ENCODE measurements at regions not wholly inside any gene's neighbourhood (a gene's known extent, or its start where the extent isn't known, plus 50 kb on each side); places are given as distances from the start of the nearest gene placed in this dataset.
A peak's percentile ranks its signal among the peaks of the same experiment; 100 is the strongest.

DNA sequence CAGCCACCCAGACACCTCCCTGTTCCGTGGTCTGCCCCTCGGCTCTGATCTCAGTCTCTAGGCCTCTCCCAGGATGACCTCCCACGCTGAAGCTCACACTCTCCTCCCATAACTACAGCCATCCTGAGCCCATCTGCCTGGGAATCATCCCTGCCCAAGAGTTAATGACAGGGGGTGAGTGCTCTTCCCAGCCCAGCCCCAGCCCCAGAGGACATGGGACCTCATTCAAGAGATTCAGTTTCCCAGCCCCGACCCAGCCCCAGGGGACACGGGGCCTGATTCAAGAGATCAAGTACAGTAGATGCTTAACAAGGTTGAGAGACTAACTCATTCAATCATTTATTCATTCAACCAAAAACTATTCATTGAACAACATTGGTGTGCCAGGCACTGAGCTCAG lies 272.0 kb downstream of the XXYLT1 start:
- Histone ChIP-seq H3K4me1 (no peaks in the 10 kb centered on the region), H3K27me3 (no peaks in the 10 kb centered on the region), H3K27ac (no peak overlapping the region), H3K4me3 (no peak overlapping the region), H3K36me3 (no peaks in the 10 kb centered on the region), H3K9me3 (no peaks in the 10 kb centered on the region)
- peak in 1 of 2 donors; percentile 45 for DNase-seq (ENCODE audit: low spot score in 2 of 2)
- intact Hi-C loops (cut with DNase I) = no loop called here
- TF ChIP-seq CTCF (IDR thresholded peaks at IDR 0.05) = no peak

DNA sequence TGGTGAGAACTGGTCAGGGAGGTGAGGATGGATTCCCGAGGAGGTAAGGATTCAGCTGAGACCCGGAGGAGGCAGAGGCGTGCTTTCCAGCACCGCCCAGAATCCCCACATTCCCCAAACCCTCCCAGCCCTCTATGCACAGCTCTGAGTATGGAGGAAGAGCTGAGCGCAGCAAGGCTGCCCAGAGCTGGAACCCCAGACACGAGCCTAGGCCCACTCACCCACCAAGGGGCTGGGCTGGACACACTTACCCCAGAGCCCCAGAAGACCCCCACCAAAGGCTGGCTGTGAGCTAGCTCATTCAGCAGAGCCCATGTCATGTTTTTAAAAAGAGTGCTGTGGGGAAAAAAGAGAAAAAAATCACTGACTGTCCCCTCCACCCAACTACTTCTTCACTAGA lies 271.5 kb downstream of the XXYLT1 start:
- Histone ChIP-seq H3K27me3 (no peaks in the 10 kb centered on the region), H3K9me3 (no peaks in the 10 kb centered on the region), H3K27ac (no peak overlapping the region), H3K4me3 (no peak overlapping the region), H3K4me1 (no peaks in the 10 kb centered on the region), H3K36me3 (no peaks in the 10 kb centered on the region)
- no peak for TF ChIP-seq CTCF (IDR thresholded peaks at IDR 0.05)
- intact Hi-C loops (cut with DNase I) = no loop called here
- no peak for DNase-seq (ENCODE audit: low spot score in 2 of 2)

DNA sequence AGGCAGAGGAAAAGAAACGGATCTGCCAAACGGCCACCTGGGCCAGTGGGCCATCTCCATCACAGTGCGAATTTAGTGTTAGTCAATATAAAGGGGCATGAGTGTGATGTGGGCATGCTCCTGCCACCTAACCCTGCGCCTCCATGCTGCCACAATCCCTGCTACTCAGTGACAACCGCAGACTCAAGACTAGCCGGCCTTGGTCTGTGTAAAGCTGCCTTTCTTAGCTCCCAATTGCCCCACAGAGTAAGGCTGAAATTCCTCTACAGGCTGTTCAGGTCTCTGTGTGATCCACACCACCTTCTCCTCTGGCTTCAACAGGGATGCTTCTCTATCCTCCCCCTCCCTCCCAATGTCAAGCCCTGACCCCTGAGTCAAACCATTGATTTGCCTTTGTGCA lies 269.7 kb downstream of the XXYLT1 start:
- intact Hi-C loops (cut with DNase I) = no loop called here
- Histone ChIP-seq H3K27me3 (no peaks in the 10 kb centered on the region), H3K9me3 (no peaks in the 10 kb centered on the region), H3K27ac (no peak overlapping the region), H3K36me3 (no peaks in the 10 kb centered on the region), H3K4me3 (no peak overlapping the region), H3K4me1 (no peaks in the 10 kb centered on the region)
- peak in 1 of 2 donors; percentile 35 for DNase-seq (ENCODE audit: low spot score in 2 of 2)
- no peak for TF ChIP-seq CTCF (IDR thresholded peaks at IDR 0.05)

DNA sequence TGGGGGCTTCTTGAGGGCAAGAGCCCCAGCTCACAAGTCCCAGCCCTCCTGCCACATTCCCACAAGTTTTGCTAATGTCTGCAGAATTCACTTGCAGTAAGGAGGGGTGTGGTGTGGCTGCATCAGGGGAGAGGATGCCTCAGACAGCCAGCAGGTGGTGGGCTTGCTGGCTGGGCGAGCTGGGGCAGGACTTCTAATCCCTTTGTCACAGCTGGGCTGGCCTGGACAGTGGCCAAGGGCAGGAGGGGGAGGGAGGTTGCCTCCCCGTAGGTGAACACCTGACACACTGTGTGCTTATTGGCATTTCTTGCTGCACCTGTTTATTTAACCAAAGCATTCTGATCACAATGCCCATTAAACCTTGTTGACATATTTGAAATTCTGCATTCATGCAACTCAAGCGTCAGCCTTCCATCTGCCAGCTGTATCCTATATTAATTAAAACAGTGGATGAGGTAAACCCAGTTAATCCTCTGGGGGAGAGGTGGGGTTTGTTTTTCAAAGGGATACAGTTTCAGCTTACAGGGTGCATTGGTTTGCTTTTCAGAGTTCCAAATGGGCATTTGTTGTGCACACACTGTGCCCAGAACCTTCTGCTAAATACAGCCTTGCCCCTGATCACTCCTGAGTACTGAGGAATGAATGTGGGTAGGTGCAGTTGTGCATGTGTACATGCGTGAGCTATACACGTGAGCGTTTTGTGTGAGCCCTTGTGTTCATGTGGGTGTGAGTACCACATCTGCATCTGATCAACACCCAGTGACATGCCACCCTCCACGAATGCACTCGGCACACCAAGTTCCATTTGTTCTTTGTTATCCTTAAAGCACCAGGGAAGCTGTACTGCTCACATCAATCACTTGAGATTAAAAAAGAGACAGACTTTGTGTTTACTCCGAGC lies 268.7 kb downstream of the XXYLT1 start:
- no peak overlapping the region for H3K4me3 ChIP-seq
- TF ChIP-seq CTCF (IDR thresholded peaks at IDR 0.05) = peak in 1 of 3 experiments; percentile 28
- no peak for DNase-seq (ENCODE audit: low spot score in 2 of 2)
- no peaks in the 10 kb centered on the region for H3K27me3 ChIP-seq
- H3K9me3 ChIP-seq = no peaks in the 10 kb centered on the region
- H3K4me1 ChIP-seq = no peaks in the 10 kb centered on the region
- intact Hi-C loops (cut with DNase I) = no loop called here
- H3K27ac ChIP-seq = no peak overlapping the region
- H3K36me3 ChIP-seq = no peaks in the 10 kb centered on the region

DNA sequence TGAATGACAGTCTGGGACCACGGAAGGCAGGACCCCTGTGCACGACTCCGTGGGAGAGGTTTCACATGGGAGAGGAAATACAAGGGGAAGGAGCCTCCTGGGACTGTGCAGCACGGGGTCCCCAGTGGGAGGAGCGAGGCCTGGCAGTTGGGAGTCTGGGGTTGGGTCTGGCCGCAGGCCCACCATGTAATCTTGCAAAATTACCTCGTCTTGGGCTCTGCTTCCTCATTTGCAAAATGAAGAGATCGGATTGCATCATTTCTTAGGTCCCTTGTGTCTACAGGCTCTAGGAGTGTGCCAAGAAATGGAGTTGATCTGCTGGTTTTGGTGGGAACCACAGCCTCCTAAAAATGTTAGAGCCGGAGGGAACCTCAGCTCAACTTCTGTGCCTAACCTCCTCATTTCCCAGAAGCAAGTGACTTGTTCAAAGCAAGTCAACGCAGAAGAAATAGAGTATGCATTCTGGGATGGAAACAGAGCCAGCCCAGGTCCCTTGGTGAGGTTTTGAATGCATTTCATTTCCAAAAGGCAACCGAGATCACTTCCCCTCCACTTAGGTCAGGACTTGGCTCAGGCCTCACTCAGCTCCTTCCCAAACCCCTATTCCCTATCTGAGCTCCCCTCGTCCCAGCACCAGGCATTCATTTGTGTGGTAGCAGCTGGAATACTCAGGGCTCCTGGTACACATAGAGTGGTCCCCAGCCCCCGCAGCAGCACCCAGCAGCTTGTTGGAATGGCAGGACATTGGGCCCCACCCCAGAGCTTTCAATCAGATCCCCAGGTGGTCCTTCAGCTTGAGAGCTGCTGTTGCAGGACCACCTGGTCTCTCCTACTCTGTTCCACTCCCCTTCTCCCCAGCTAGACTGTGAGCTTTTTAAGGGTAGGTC lies 267.7 kb downstream of the XXYLT1 start:
- Histone ChIP-seq H3K4me1 (no peaks in the 10 kb centered on the region), H3K27ac (no peak overlapping the region), H3K27me3 (no peaks in the 10 kb centered on the region), H3K36me3 (no peaks in the 10 kb centered on the region), H3K4me3 (no peak overlapping the region), H3K9me3 (no peaks in the 10 kb centered on the region)
- TF ChIP-seq CTCF (IDR thresholded peaks at IDR 0.05) = no peak
- intact Hi-C loops (cut with DNase I) = no loop called here
- peak in 1 of 2 donors; percentile 71 for DNase-seq (ENCODE audit: low spot score in 2 of 2)

All from ascending aorta (tissue), 2 donors.